ENCODE measurements at regions not wholly inside any gene's neighbourhood (a gene's known extent, or its start where the extent isn't known, plus 50 kb on each side); places are given as distances from the start of the nearest gene placed in this dataset.

DNA sequence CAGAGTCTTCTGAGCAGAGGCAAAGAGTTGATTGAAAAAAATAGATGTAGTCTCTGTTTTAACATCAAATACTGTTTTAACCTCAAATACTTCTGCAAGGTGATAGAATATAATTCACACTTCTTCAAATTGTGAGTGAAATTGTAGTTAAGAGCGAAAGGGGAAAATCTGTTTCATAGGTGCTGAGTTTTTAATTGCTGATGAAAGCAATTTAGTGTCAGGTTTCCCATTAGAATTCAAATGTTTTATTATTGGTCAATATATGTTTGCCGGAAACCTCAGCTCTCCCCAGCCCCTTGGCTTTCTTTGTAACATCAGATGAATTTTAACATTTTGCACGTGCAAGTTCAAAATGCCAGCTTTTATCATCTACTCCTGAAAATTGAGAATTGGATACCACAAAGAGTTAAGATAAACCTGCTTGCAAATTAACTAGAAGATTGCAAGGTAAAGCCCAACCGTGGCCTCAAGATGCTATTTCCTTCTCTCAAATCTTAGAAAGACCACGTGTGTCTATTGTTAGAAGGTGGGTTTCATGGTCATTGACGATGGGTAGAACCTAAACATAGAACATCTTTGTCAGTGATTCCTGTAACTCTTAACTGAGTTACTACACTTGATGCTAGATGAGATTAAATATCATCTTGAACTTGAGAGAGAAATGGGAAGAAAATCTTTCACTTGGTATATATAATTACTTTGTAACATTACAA, 1824.2 kb upstream of the TENM3 start:
- no peak overlapping the region for H3K27ac ChIP-seq
- DNase-seq: no peak
- TF ChIP-seq, protein P1, sequence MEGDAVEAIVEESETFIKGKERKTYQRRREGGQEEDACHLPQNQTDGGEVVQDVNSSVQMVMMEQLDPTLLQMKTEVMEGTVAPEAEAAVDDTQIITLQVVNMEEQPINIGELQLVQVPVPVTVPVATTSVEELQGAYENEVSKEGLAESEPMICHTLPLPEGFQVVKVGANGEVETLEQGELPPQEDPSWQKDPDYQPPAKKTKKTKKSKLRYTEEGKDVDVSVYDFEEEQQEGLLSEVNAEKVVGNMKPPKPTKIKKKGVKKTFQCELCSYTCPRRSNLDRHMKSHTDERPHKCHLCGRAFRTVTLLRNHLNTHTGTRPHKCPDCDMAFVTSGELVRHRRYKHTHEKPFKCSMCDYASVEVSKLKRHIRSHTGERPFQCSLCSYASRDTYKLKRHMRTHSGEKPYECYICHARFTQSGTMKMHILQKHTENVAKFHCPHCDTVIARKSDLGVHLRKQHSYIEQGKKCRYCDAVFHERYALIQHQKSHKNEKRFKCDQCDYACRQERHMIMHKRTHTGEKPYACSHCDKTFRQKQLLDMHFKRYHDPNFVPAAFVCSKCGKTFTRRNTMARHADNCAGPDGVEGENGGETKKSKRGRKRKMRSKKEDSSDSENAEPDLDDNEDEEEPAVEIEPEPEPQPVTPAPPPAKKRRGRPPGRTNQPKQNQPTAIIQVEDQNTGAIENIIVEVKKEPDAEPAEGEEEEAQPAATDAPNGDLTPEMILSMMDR (IDR thresholded peaks at IDR 0.05; ENCODE audit: low read depth, low read length): no peak
- H3K4me3 ChIP-seq (ENCODE audit: low read depth, low read length): no peak overlapping the region
- no peaks in the 10 kb centered on the region for H3K36me3 ChIP-seq
- H3K9me3 ChIP-seq (ENCODE audit: severe bottlenecking): no peaks in the 10 kb centered on the region
- no peaks in the 10 kb centered on the region for H3K27me3 ChIP-seq (ENCODE audit: insufficient read depth, low read depth, severe bottlenecking)

DNA sequence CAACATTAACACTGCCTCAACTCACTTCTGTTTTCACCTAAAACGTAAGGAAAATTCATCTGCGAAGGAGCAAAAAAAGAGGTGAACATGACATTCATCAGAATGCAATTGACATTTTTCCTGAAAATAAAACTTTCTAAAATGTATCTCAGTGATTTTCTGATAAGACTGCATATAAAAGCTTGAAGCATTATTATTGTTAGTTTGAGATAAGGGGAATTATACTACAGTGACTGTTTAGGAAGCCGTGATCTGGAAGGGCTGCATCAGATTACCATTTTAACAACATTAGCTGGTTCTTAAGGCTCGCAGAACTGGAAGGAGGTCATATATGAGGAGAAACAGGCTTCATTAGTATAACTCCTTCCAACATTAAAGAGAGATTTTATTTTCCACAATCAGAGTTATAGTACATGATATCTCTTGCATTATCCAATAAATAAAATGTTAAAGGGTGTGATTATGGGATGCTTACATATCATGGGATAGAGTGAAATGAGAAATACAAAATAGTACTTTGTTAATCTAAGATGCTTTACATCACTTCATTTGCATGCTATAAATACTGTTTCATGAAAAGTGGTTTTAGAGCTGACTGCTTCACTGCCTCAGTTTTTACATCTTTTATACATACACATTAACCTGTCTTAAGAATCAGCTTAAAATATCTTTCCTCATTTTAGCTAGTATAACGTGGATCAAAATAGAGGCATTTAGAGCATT, 1820.1 kb upstream of the TENM3 start:
- H3K4me3 ChIP-seq (ENCODE audit: low read depth, low read length): no peak overlapping the region
- H3K36me3 ChIP-seq: no peaks in the 10 kb centered on the region
- H3K27me3 ChIP-seq (ENCODE audit: insufficient read depth, low read depth, severe bottlenecking): no peaks in the 10 kb centered on the region
- TF ChIP-seq, protein P1 (IDR thresholded peaks at IDR 0.05; ENCODE audit: low read depth, low read length): no peak
- no peak overlapping the region for H3K27ac ChIP-seq
- DNase-seq: no peak
- no peaks in the 10 kb centered on the region for H3K9me3 ChIP-seq (ENCODE audit: severe bottlenecking)

DNA sequence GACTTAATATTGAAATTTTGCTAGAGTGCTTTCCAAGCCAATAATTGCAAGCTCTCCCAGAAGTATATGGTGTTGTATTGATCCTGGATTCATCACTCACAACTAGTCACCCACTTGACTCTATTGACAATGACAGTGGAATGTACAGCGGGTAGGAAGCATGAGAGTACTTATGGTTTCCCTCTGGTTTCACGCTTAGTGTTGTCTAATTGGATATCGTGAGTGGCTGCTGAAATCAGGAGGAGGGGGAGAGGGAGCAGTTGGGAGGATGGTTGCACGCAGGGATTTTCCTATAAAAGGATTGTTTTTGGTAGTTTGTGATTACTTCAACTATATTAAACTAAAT, 1819.5 kb upstream of the TENM3 start:
- TF ChIP-seq, protein P1 (IDR thresholded peaks at IDR 0.05; ENCODE audit: low read depth, low read length): no peak
- no peaks in the 10 kb centered on the region for H3K36me3 ChIP-seq
- DNase-seq: no peak
- no peaks in the 10 kb centered on the region for H3K27me3 ChIP-seq (ENCODE audit: insufficient read depth, low read depth, severe bottlenecking)
- H3K9me3 ChIP-seq (ENCODE audit: severe bottlenecking): no peaks in the 10 kb centered on the region
- no peak overlapping the region for H3K27ac ChIP-seq
- H3K4me3 ChIP-seq (ENCODE audit: low read depth, low read length): no peak overlapping the region

DNA sequence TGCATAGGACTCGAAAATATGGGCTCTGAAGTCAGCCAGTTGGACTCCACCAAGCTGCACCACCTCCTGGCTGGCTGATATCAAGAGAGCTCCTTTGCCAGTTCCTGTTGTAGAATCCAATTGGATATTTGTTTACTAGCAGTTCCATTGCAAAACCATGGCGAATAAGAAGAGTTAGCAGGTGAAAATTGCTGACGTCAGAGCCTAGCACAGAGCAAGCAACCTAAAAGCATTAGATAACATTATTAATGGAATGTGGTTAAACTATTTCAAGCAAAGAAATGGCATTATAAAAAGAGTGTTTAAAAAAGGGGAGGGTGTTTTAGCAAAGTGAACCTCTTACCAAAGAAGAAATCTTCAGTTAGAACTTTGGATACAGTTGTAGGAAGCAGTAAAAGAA, 1816.3 kb upstream of the TENM3 start:
- no peaks in the 10 kb centered on the region for H3K27me3 ChIP-seq (ENCODE audit: insufficient read depth, low read depth, severe bottlenecking)
- no peak for DNase-seq
- H3K4me3 ChIP-seq (ENCODE audit: low read depth, low read length): no peak overlapping the region
- H3K36me3 ChIP-seq: no peaks in the 10 kb centered on the region
- TF ChIP-seq, protein P1 (IDR thresholded peaks at IDR 0.05; ENCODE audit: low read depth, low read length): no peak
- no peak overlapping the region for H3K27ac ChIP-seq
- H3K9me3 ChIP-seq (ENCODE audit: severe bottlenecking): no peaks in the 10 kb centered on the region

DNA sequence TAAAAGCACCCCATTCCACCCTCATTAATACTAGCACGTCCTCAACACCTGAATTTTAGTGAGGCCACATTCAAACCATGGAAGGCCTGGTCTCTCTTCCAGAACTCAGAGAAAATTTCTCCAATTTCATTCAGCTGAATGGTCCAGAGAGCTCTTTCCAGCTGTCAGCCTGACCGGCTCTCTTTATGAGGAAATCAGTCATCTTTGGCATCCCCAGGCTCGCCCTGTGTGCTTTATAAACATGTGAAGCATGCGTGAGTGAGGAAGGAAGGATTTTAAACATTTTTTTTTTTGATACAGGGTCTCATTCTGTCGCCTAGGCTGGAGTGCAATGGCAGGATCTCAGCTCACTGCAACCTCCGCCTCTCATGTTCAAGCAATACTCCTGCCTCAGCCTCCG, 1812.9 kb upstream of the TENM3 start:
- no peak for DNase-seq
- no peaks in the 10 kb centered on the region for H3K27me3 ChIP-seq (ENCODE audit: insufficient read depth, low read depth, severe bottlenecking)
- no peaks in the 10 kb centered on the region for H3K9me3 ChIP-seq (ENCODE audit: severe bottlenecking)
- no peak overlapping the region for H3K27ac ChIP-seq
- H3K4me3 ChIP-seq (ENCODE audit: low read depth, low read length): no peak overlapping the region
- TF ChIP-seq, protein P1 (IDR thresholded peaks at IDR 0.05; ENCODE audit: low read depth, low read length): no peak
- no peaks in the 10 kb centered on the region for H3K36me3 ChIP-seq
